Osteocyte (in vitro differentiated cells): ENCODE measurements at regions not wholly inside any gene's neighbourhood (a gene's known extent, or its start where the extent isn't known, plus 50 kb on each side); places are given as distances from the start of the nearest gene placed in this dataset.

Source experiments
- DNase-seq: peaks from one replicate; pipeline ENCODE4 v3.0.0; 2021; ENCODE audit warnings: mixed read lengths; ENCODE audit not compliant: unreplicated experiment; ENCODE audit errors: extremely low spot score
- H3K27ac Mint-ChIP-seq: one replicate; pipeline ENCODE4 v1.8.0; 2021; ENCODE audit warnings: mild to moderate bottlenecking, mixed read lengths; ENCODE audit not compliant: unreplicated experiment
- H3K27me3 Mint-ChIP-seq: one replicate; pipeline ENCODE4 v1.8.0; 2021; ENCODE audit warnings: mixed read lengths; ENCODE audit not compliant: unreplicated experiment
- H3K36me3 Mint-ChIP-seq: one replicate; pipeline ENCODE4 v1.8.0; 2021; ENCODE audit warnings: mixed read lengths; ENCODE audit not compliant: unreplicated experiment
- H3K4me1 Mint-ChIP-seq: one replicate; pipeline ENCODE4 v1.8.0; 2021; ENCODE audit warnings: mixed read lengths; ENCODE audit not compliant: unreplicated experiment
- H3K4me3 Mint-ChIP-seq: one replicate; pipeline ENCODE4 v1.8.0; 2021; ENCODE audit warnings: mild to moderate bottlenecking, moderate library complexity, mixed read lengths; ENCODE audit not compliant: unreplicated experiment
- H3K9me3 Mint-ChIP-seq: one replicate; pipeline ENCODE4 v1.8.0; 2021; ENCODE audit warnings: mixed read lengths; ENCODE audit not compliant: unreplicated experiment
- TF ChIP-seq, protein P1 (sequence below): fragments of 200-600 bp; sonication (generic); IDR thresholded peaks from 2 replicates; pipeline ENCODE4 v1.5.0; 2021; ENCODE audit warnings: antibody characterized with exemption, mild to moderate bottlenecking, moderate library complexity

DNA sequence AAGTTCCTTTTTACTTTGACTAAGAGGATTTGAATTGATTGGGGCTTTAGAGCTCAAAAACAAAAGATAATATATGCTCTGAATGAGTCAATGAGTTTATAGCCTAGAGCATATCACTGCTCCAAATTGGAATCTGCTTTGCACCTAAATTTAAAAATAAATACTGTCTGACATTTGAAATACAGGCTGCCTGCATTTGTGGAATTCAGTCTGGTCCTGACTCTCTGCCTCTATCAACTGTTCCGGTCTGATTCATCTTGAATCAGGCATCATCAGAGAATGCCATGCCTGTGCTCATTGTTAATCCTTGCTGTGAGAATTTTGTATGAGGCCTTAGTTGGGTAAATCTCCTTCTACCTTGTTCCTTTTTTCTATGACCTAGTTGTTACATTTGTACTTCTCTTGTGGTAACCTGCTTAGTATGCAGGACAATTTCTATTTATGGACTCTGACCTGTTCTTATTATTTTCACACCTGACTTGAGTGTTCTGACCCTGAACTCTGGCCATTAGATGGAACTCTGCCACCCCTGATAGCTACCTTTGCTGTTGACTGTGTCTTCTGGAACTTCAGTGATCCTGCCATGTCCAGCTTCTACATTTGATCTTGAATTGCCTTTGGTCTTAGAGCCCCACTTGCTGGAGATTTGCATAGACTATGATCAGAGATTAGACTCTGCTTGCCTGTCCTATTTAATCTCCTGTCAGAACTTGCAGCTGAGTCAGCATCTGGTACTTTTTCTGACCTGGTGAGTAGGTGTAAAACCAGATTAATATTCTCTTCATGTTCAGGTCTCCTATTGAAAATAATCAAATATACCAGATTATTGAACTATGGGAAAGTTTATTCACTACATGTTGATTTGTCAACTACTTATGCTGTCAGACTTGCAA lies 442.7 kb upstream of the HS3ST5 start:
- peaks cover 7% of the 10 kb centered on the region for H3K4me1 Mint-ChIP-seq
- H3K9me3 Mint-ChIP-seq: no peaks in the 10 kb centered on the region
- H3K4me3 Mint-ChIP-seq: no peak overlapping the region
- DNase-seq: no peak
- H3K27me3 Mint-ChIP-seq: no peaks in the 10 kb centered on the region
- TF ChIP-seq, protein P1, sequence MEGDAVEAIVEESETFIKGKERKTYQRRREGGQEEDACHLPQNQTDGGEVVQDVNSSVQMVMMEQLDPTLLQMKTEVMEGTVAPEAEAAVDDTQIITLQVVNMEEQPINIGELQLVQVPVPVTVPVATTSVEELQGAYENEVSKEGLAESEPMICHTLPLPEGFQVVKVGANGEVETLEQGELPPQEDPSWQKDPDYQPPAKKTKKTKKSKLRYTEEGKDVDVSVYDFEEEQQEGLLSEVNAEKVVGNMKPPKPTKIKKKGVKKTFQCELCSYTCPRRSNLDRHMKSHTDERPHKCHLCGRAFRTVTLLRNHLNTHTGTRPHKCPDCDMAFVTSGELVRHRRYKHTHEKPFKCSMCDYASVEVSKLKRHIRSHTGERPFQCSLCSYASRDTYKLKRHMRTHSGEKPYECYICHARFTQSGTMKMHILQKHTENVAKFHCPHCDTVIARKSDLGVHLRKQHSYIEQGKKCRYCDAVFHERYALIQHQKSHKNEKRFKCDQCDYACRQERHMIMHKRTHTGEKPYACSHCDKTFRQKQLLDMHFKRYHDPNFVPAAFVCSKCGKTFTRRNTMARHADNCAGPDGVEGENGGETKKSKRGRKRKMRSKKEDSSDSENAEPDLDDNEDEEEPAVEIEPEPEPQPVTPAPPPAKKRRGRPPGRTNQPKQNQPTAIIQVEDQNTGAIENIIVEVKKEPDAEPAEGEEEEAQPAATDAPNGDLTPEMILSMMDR: no peak
- no peak overlapping the region for H3K27ac Mint-ChIP-seq
- H3K36me3 Mint-ChIP-seq: no peaks in the 10 kb centered on the region

DNA sequence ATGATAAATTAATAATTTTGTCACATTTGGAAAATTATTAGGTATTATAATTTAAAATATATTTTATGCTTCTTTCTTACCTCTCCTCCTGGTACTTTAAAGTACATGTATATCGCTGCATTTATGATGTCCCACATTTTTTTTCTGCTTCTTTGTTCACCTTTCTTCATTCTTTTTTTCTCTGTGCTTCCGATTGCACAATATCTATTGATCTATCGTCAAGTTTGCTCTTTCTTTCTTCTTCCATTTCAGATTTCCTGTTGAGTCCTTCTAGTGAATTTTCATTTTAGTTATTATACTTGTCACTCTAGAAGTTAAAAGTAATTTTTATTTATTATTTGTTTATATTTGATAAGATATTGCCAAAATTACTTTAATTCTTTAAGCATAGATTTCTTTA lies 441.0 kb upstream of the HS3ST5 start:
- Mint-ChIP-seq H3K36me3 (no peaks in the 10 kb centered on the region), H3K4me1 (peaks cover 7% of the 10 kb centered on the region), H3K27ac (no peak overlapping the region), H3K27me3 (no peaks in the 10 kb centered on the region), H3K9me3 (no peaks in the 10 kb centered on the region), H3K4me3 (no peak overlapping the region)
- TF ChIP-seq, protein P1: no peak
- DNase-seq: no peak

DNA sequence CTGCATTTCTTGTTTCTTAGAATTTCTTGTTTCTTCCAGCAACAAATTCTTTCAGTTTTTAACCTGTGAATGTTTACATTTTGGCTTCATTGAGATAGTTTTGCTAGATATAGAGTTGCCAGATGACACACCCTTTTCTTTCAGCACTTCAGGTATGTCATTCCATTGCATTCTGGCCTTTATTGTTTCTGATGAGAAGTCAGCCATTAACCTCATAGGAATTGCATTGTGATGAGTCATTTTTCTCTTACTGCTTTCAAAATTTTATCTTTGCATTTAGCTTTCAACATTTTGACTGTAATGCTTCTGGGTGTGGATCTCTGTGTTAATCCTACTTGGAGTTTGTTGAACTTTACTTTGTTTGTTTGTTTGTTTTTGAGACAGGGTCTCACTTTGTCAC lies 440.3 kb upstream of the HS3ST5 start:
- Mint-ChIP-seq H3K27ac (no peak overlapping the region), H3K27me3 (no peaks in the 10 kb centered on the region), H3K4me1 (peaks cover 7% of the 10 kb centered on the region), H3K9me3 (no peaks in the 10 kb centered on the region), H3K4me3 (no peak overlapping the region), H3K36me3 (no peaks in the 10 kb centered on the region)
- no peak for DNase-seq
- TF ChIP-seq, protein P1: no peak

DNA sequence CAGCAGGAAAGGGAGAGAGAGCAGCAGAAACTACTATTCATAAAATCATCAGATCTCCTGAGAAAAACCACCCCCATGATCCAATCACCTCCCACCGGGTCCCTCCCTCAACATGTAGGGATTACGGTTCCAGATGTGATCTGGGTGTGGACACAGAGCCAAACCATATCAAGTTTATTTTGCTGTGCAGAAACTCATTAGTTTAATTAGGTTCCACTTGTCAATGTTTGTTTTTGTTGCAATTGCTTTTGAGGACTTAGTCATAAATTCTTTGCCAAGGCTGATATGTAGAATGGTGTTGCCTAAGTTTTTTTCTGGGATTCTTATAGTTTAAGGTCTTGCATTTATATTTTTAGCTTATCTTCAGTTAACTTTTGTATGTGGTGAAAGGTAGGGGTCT lies 422.0 kb upstream of the HS3ST5 start:
- no peaks in the 10 kb centered on the region for H3K36me3 Mint-ChIP-seq
- DNase-seq: no peak
- TF ChIP-seq, protein P1: no peak
- peaks cover 5% of the 10 kb centered on the region for H3K27me3 Mint-ChIP-seq
- H3K4me1 Mint-ChIP-seq: no peaks in the 10 kb centered on the region
- no peak overlapping the region for H3K27ac Mint-ChIP-seq
- H3K9me3 Mint-ChIP-seq: no peaks in the 10 kb centered on the region
- no peak overlapping the region for H3K4me3 Mint-ChIP-seq

DNA sequence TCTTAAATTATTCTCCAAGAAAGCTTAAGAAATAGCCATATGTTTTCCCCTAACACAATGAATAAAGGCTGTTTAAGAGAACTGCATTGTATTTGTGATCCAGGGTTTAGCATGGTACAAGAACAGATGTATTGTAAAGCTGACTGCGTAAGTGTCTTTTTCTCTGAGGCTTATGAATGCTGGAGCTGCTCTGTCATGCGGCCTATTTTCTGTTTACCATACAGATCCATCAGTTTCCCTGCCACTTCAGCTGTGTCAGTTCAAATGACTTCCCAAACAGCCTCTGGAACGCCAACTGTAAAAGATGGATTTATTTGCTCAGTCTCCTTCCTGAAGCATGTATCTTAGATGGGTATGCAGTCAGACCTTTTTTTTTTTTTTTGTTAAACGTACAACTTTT lies 419.3 kb upstream of the HS3ST5 start:
- Mint-ChIP-seq H3K4me1 (no peaks in the 10 kb centered on the region), H3K27ac (no peak overlapping the region), H3K27me3 (no peaks in the 10 kb centered on the region), H3K36me3 (no peaks in the 10 kb centered on the region), H3K4me3 (no peak overlapping the region), H3K9me3 (no peaks in the 10 kb centered on the region)
- no peak for DNase-seq
- TF ChIP-seq, protein P1: no peak
